HEK293T (cell line): ENCODE measurements at regions not wholly inside any gene's neighbourhood (a gene's known extent, or its start where the extent isn't known, plus 50 kb on each side); places are given as distances from the start of the nearest gene placed in this dataset.

Experiments used
- ARNT ChIP-seq: fragments of 450-650 bp; IDR thresholded peaks from 2 replicates; pipeline ENCODE4 v1.6.1; 2017; ENCODE audit warnings: mild to moderate bottlenecking
- BHLHE40 ChIP-seq: fragments of 450-650 bp; IDR thresholded peaks from 2 replicates; pipeline ENCODE4 v1.6.1; 2016; ENCODE audit warnings: mild to moderate bottlenecking, moderate library complexity, borderline replicate concordance
- CTBP1 ChIP-seq: fragments of 450-650 bp; IDR thresholded peaks from 2 replicates; pipeline ENCODE4 v1.6.1; 2016; ENCODE audit warnings: borderline replicate concordance
- ELF4 ChIP-seq: fragments of 450-650 bp; IDR thresholded peaks from 2 replicates; pipeline ENCODE4 v1.6.1; 2017; ENCODE audit warnings: antibody characterized with exemption
- FOXA1 ChIP-seq: fragments of 450-650 bp; IDR thresholded peaks from 2 replicates; pipeline ENCODE4 v1.6.1; 2016; ENCODE audit warnings: mild to moderate bottlenecking
- FOXK2 ChIP-seq: fragments of 450-650 bp; IDR thresholded peaks from 2 replicates; pipeline ENCODE4 v1.6.1; 2016; ENCODE audit warnings: mild to moderate bottlenecking
- FOXM1 ChIP-seq: fragments of 450-650 bp; IDR thresholded peaks from 2 replicates; pipeline ENCODE4 v1.6.1; 2017; ENCODE audit warnings: mild to moderate bottlenecking, borderline replicate concordance
- NFRKB ChIP-seq: fragments of 450-650 bp; IDR thresholded peaks from 2 replicates; pipeline ENCODE4 v1.6.1; 2016; ENCODE audit warnings: mild to moderate bottlenecking, moderate library complexity
- SP1 ChIP-seq: fragments of 450-650 bp; IDR thresholded peaks from 2 replicates; pipeline ENCODE4 v1.6.1; 2017
- SUZ12 ChIP-seq: fragments of 450-650 bp; IDR thresholded peaks from 2 replicates; pipeline ENCODE4 v1.6.1; 2016; ENCODE audit warnings: mild to moderate bottlenecking
- ZNF384 ChIP-seq: fragments of 450-650 bp; IDR thresholded peaks from 2 replicates; pipeline ENCODE4 v1.6.1; 2016

DNA sequence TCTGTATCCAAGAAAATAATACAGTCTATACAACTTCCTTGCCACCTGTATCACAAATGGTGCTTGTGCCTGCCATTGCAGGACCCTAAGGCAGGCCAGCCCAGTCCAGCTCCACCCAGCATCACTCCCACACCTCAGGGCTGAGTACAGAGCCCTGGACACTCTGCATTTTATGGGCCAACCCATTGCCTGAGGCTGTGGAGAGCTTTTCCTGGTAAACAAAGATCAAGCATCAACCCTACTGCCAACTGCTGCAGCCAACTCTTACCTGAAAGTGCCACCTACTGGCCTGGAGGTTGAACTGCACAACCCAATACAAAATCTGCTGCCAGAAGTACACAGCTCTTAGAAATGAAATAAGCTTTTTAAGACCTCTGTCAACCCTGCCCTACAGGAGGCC lies 1082.2 kb downstream of the NAALADL2 start:
- TF ChIP-seq CTBP1 (no peak), FOXM1 (no peak), BHLHE40 (no peak), SUZ12 (no peak), ARNT (no peak), ZNF384 (no peak), SP1 (no peak), ELF4 (no peak), FOXA1 (no peak), FOXK2 (no peak), NFRKB (no peak)
